Body of pancreas (tissue), 4 donors: ENCODE measurements at regions not wholly inside any gene's neighbourhood (a gene's known extent, or its start where the extent isn't known, plus 50 kb on each side); places are given as distances from the start of the nearest gene placed in this dataset.

ENCODE experiments used
- ATAC-seq: fragments of 150-250 bp; one replicate; pipeline ENCODE4 v1.9.1; 2016
- DNase-seq, 4 donors: peaks; one replicate each; pipeline ENCODE4 v3.0.0-alpha.2; 2019
- H3K27ac ChIP-seq, 4 donors: fragments of 200-600 bp; sonication (generic); 1 replicate in 3 of 4; 2 replicates in 1 of 4; pipeline versions ENCODE4 v1.5.1 to v1.6.1; 2016 to 2019; ENCODE audit warnings: mild to moderate bottlenecking in 1 of 4, mixed read lengths in 1 of 4, moderate library complexity in 1 of 4
- H3K27me3 ChIP-seq, 2 donors: fragments of 200-600 bp; sonication (generic); one replicate each; pipeline ENCODE4 v1.6.0; 2016; ENCODE audit warnings: mild to moderate bottlenecking in 1 of 2
- H3K36me3 ChIP-seq, 2 donors: fragments of 200-600 bp; sonication (generic); replicated peaks in 1 of 2; 2 replicates each; pipeline ENCODE4 v1.5.1; 2016; ENCODE audit warnings: low read depth in 2 of 2; ENCODE audit not compliant: insufficient read depth in 1 of 2
- H3K4me1 ChIP-seq: fragments of 200-600 bp; sonication (generic); one replicate; pipeline ENCODE4 v1.6.0; 2016
- H3K4me3 ChIP-seq, 2 donors: fragments of 200-600 bp; sonication (generic); 1 replicate in 1 of 2; 2 replicates in 1 of 2; pipeline ENCODE4 v1.5.1; 2016 to 2019
- H3K9me3 ChIP-seq, 3 donors: fragments of 200-600 bp; sonication (generic); 1 replicate in 2 of 3; 2 replicates in 1 of 3; pipeline ENCODE4 v1.5.1; 2016
- POLR2A ChIP-seq, 3 donors: fragments of 450-650 bp; IDR thresholded peaks; one replicate each; pipeline ENCODE4 v1.6.1; 2016; ENCODE audit warnings: antibody characterized with exemption in 3 of 3, mild to moderate bottlenecking in 2 of 3
- WGBS, 2 donors: methylation state at CpG; one replicate each; pipeline ENCODE4 v1.1.5; 2017; 5-methylcytosine and 5-hydroxymethylcytosine counted together
- intact Hi-C: fragments of 100-400 bp; cut with DNase I; formaldehyde crosslinking; loops from one replicate; pipeline ENCODE4 v1.15.1; 2023
- TF ChIP-seq, protein P1 (sequence below), 7 experiments: fragments of 450-650 bp in 4 of 7; fragments of 200-600 bp in 3 of 7; sonication (generic) in 3 of 7; IDR thresholded peaks; one replicate each; pipeline ENCODE4 v1.5.1; 2016 to 2019; ENCODE audit warnings: antibody characterized with exemption in 7 of 7

- no peak overlapping the region for H3K27ac ChIP-seq
- no peaks in the 10 kb centered on the region for H3K4me1 ChIP-seq
- H3K36me3 ChIP-seq, result no peaks in the 10 kb centered on the region
- intact Hi-C loops, result no loop called here
- no peak for TF ChIP-seq POLR2A (IDR thresholded peaks at IDR 0.05)
- TF ChIP-seq, protein P1, sequence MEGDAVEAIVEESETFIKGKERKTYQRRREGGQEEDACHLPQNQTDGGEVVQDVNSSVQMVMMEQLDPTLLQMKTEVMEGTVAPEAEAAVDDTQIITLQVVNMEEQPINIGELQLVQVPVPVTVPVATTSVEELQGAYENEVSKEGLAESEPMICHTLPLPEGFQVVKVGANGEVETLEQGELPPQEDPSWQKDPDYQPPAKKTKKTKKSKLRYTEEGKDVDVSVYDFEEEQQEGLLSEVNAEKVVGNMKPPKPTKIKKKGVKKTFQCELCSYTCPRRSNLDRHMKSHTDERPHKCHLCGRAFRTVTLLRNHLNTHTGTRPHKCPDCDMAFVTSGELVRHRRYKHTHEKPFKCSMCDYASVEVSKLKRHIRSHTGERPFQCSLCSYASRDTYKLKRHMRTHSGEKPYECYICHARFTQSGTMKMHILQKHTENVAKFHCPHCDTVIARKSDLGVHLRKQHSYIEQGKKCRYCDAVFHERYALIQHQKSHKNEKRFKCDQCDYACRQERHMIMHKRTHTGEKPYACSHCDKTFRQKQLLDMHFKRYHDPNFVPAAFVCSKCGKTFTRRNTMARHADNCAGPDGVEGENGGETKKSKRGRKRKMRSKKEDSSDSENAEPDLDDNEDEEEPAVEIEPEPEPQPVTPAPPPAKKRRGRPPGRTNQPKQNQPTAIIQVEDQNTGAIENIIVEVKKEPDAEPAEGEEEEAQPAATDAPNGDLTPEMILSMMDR (IDR thresholded peaks at IDR 0.05), result no peak
- no peak for ATAC-seq
- DNase-seq, result no peak
- no peaks in the 10 kb centered on the region for H3K27me3 ChIP-seq
- H3K4me3 ChIP-seq, result no peak overlapping the region
- 53 to 66% methylated on average over 6 of the region's 6 CpGs for WGBS, 2 donors
- H3K9me3 ChIP-seq, result no peaks in the 10 kb centered on the region
Measured at GRCh38 chr9:108290839-108291585, 564.8 kb downstream of the ACTL7B start.

DNA sequence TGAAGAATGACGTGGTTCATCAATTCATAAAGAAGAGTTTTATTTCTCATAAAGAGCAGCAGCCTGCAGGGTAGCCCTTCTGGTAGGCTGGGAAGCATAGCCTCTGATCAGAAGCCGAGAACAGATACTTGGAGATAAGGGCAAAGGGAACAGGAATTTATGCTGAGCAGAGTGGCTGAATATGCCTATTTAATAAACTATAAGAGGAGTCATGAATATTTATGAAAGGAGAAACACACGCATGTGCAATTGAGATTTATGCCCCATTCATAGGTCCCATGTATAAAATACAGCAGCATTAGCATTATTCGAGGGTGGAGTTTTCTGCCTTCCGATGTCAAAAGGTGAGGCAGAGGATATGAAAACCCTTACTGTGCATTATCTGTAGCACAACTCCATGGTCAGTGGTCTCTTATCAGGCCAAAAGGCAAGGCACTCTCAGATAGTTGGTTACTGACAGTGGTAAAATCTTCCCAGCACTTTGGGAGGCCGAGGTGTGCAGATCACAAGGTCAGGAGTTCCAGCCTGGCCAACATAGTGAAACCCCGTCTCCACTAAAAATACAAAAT lies 569.1 kb downstream of the ACTL7B start:
- Histone ChIP-seq H3K27me3 (no peaks in the 10 kb centered on the region), H3K9me3 (no peaks in the 10 kb centered on the region), H3K36me3 (no peaks in the 10 kb centered on the region), H3K4me3 (no peak overlapping the region), H3K4me1 (no peaks in the 10 kb centered on the region), H3K27ac (no peak overlapping the region)
- ATAC-seq (no peak), DNase-seq (no peak)
- 81 to 85% methylated on average over 7 of the region's 7 CpGs for WGBS, 2 donors
- intact Hi-C loops, result no loop called here
- no peak for TF ChIP-seq POLR2A (IDR thresholded peaks at IDR 0.05)
- TF ChIP-seq, protein P1 (IDR thresholded peaks at IDR 0.05), result no peak

- no peaks in the 10 kb centered on the region for H3K9me3 ChIP-seq
- H3K36me3 ChIP-seq, result no peaks in the 10 kb centered on the region
- no peak overlapping the region for H3K4me3 ChIP-seq
- 86 to 90% methylated on average over 6 of the region's 6 CpGs for WGBS, 2 donors
- intact Hi-C loops, result no loop called here
- H3K4me1 ChIP-seq, result no peaks in the 10 kb centered on the region
- TF ChIP-seq POLR2A (IDR thresholded peaks at IDR 0.05), result no peak
- TF ChIP-seq, protein P1 (IDR thresholded peaks at IDR 0.05), result no peak
- DNase-seq (no peak), ATAC-seq (no peak)
- H3K27me3 ChIP-seq, result no peaks in the 10 kb centered on the region
- no peak overlapping the region for H3K27ac ChIP-seq
Measured at GRCh38 chr9:108283696-108284095, 572.1 kb downstream of the ACTL7B start.

GRCh38 chr9:108282872-108283271 lies 572.9 kb downstream of the ACTL7B start:
- intact Hi-C loops, result no loop called here
- Histone ChIP-seq H3K4me3 (no peak overlapping the region), H3K27me3 (no peaks in the 10 kb centered on the region), H3K27ac (no peak overlapping the region), H3K36me3 (no peaks in the 10 kb centered on the region), H3K4me1 (no peaks in the 10 kb centered on the region), H3K9me3 (no peaks in the 10 kb centered on the region)
- TF ChIP-seq, protein P1 (IDR thresholded peaks at IDR 0.05), result peak in 5 of 7 experiments; percentile 21 to 48 (median 37)
- TF ChIP-seq POLR2A (IDR thresholded peaks at IDR 0.05), result no peak
- WGBS, 2 donors, result 41 to 42% methylated on average over 4 of the region's 4 CpGs
- DNase-seq, result no peak
- ATAC-seq, result no peak

- ATAC-seq, result no peak
- WGBS, 2 donors, result 51 to 59% methylated on average over 1 of the region's 1 CpG
- no peaks in the 10 kb centered on the region for H3K9me3 ChIP-seq
- intact Hi-C loops, result no loop called here
- H3K4me3 ChIP-seq, result no peak overlapping the region
- no peaks in the 10 kb centered on the region for H3K27me3 ChIP-seq
- no peaks in the 10 kb centered on the region for H3K36me3 ChIP-seq
- H3K4me1 ChIP-seq, result no peaks in the 10 kb centered on the region
- TF ChIP-seq, protein P1 (IDR thresholded peaks at IDR 0.05), result no peak
- TF ChIP-seq POLR2A (IDR thresholded peaks at IDR 0.05), result no peak
- no peak for DNase-seq
- H3K27ac ChIP-seq, result no peak overlapping the region
Measured at GRCh38 chr9:108281696-108282095, 574.1 kb downstream of the ACTL7B start.
